ENCODE measurements at regions not wholly inside any gene's neighbourhood (a gene's known extent, or its start where the extent isn't known, plus 50 kb on each side); places are given as distances from the start of the nearest gene placed in this dataset.
A peak's percentile ranks its signal among the peaks of the same experiment; 100 is the strongest.

DNA sequence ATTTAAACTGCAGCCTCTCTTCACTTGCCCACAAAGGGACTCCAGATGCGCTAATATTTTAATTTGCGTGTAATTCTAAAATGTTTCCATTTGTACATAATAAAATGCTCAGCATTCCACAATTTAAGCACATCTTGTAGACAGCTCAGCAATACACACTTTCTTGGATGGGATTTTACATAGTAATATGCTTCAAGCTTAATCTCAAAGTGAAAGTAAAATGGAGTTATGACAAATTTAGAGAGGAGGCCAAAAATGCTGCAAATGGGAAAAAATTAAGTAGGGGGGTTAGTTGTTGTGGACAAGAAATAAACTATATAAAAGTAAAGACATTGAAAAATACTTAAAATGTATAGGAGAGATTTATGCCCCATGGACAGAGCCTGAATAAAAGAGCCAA is 149.1 kb downstream of the FBXO8 start:
- no peak for DNase-seq
- intact Hi-C loops (cut with DNase I, micrococcal nuclease), result no loop called here
- ATAC-seq, result no peak

GRCh38 chr4:174133551-174133950 is 149.9 kb downstream of the FBXO8 start:
- no peak for ATAC-seq
- no peak for DNase-seq
- intact Hi-C loops (cut with DNase I, micrococcal nuclease), result no loop called here

- no peak for DNase-seq
- intact Hi-C loops (cut with DNase I, micrococcal nuclease), result no loop called here
- no peak for ATAC-seq
These were observed 151.6 kb downstream of the FBXO8 start for GRCh38 chr4:174131901-174132300.

DNA sequence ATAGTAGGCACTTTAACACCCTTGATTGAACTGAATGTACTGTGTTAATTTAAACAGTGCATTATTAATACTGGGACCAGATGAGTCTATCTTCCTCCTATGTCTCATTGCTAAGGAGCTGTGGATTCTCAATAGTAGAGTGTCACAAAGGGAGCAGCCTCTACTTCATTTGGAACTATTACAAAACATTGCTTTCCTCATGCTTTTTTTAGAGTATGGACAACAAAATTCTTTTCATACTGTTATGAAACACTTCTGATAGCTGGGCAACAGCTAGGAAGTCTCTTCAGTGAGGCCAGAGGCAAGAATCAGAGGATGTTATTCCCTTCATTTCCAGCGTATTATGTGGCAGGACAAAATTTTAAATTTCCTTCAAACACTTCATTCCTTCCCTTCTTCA is 160.8 kb downstream of the FBXO8 start:
- DNase-seq (no peak), ATAC-seq (no peak)
- intact Hi-C loops (cut with DNase I, micrococcal nuclease), result no loop called here

DNA sequence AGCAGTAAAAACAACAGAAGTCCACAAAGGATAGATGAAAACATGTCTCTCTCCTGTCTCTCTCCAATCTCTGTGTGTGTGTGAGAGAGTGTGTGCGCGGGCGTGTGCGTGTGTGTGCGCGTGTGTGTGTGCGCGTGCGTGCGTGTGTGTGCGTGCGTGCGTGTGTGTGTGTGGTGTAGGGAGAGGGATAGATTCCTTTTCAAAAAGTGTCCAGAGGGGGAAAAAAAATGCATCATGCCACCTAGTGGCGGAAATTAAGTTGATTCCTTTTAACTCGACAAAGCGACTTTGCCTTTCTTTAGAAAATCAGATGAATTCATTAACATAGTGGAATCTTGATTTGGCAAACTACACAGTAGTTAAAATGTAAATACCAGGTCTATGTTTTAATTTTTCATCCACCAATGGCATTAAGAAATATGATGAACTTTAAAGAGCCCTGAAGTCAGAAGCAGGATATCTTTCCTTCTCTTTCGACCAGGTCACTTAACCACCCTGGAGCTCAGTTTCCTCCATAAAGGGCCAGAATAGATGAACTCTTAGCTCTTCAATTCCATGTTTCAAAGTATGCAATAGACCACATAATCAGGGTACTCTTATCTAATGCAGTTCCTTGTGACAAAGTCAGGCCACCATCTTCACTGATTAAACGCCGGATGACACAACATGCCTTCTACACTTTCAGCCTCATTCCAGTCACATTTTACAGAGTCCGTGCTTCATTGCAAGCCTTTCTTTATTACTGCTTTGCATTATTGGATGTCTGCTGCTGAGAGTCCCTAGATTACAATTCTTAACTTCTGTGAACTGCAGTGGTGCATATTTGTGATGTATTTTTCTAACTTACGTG is 162.8 kb downstream of the FBXO8 start:
- intact Hi-C loops (cut with DNase I, micrococcal nuclease), result no loop called here
- ATAC-seq (peak; percentile 58), DNase-seq (peak in 1 of 2 donors; percentile 29)

DNA sequence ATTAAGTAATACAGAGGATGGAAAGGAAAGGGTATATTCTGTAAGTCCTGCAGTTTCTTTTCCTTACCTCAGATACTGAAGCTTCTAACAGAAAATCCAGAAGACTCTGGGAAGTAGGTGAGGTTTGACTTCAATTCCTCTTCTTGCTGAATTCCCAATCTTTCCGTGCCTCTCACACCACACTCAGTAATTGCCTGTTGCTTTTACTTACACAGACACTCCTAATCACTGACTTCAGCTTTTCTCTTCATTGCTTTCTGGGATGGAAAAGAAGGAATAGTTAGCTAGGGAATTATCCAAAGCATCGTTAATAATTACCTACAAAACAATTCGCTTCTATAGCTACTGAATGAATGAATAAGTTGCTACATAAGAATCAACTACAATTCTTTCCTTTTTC is 163.6 kb downstream of the FBXO8 start:
- no peak for ATAC-seq
- intact Hi-C loops (cut with DNase I, micrococcal nuclease), result no loop called here
- no peak for DNase-seq

- no peak for ATAC-seq
- no peak for DNase-seq
- intact Hi-C loops (cut with DNase I, micrococcal nuclease), result no loop called here
These were observed 164.4 kb downstream of the FBXO8 start for GRCh38 chr4:174119051-174119450.

GRCh38 chr4:174118171-174118570 is 165.3 kb downstream of the FBXO8 start:
- DNase-seq (no peak), ATAC-seq (no peak)
- intact Hi-C loops (cut with DNase I, micrococcal nuclease), result no loop called here

- DNase-seq (no peak), ATAC-seq (no peak)
- intact Hi-C loops (cut with DNase I, micrococcal nuclease), result no loop called here
These were observed 166.0 kb downstream of the FBXO8 start for GRCh38 chr4:174117445-174117844.

GRCh38 chr4:174116021-174116420 is 167.4 kb downstream of the FBXO8 start:
- ATAC-seq, result no peak
- intact Hi-C loops (cut with DNase I, micrococcal nuclease), result no loop called here
- DNase-seq, result no peak

- intact Hi-C loops (cut with DNase I, micrococcal nuclease), result no loop called here
- no peak for DNase-seq
- no peak for ATAC-seq
These were observed 172.0 kb downstream of the FBXO8 start for GRCh38 chr4:174111422-174111821.

- intact Hi-C loops (cut with DNase I, micrococcal nuclease), result no loop called here
- DNase-seq (no peak), ATAC-seq (no peak)
These were observed 173.3 kb downstream of the FBXO8 start for GRCh38 chr4:174110180-174110579.

DNA sequence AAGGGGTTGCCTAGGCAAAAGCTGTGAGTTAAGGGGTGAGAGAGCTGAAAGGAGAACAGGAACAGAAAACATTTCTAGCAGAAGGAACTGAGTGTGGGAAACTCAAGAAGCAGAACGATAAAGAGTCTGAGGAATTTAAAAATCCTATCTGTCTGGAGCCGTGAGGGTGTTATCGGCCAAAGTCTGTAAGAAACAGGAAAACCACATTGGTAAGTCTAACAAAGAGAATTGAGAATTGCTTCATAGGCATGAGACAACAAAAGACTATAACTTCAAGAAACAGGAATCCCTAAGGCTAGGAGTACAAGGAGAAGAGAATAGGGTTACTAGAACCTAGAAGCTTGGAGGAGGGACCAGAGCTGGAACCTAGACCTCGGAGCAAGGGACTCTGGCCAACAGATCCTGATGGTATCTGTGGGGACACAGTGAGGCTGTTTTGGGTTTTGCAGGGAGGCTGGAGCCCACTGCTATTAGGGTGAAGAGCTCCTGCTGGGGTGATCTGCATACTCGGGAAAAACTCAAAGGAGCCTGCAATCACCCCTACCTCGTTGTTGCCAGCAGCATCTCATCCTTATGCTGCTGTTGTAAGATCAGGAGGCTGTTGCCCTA is 175.6 kb downstream of the FBXO8 start:
- intact Hi-C loops (cut with DNase I, micrococcal nuclease), result no loop called here
- ATAC-seq, result no peak
- DNase-seq, result no peak

DNA sequence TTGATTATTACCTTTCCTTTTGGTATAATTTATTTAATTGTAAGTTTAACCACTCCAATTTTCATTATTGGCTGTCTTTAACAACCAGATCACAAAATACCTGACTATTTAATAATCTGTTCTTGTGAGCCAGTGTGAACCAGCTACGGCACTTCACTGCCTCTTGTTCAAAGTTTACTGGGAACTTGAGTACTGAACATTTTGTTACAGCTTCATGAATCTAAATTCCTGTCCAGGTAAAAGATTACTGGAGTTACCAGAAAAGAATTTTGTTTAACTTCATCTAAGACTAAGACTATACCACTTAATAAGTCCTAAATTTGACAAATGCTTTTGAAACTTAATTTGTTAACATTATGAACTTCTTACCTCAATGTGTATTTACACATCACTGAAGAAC is 178.3 kb downstream of the FBXO8 start:
- DNase-seq (no peak), ATAC-seq (no peak)
- intact Hi-C loops (cut with DNase I, micrococcal nuclease), result no loop called here

DNA sequence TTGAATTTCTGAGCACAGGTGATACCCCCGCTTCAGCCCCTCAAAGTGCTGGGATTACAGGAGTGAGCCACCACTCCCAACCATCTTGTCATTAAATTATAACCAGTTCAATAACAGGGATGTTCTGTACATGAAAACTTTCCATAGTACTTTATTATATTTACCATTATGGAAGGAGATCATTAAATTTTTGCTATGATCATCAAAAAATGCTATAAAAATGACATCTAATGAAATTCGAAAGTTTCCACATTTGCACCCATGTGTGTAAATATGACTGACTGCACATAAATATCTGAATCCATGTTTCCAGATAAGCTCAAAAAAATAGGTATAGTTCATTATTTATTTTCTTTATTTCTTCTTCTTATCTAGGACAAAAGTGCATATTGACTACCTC is 182.6 kb downstream of the FBXO8 start:
- no peak for ATAC-seq
- intact Hi-C loops (cut with DNase I, micrococcal nuclease), result no loop called here
- DNase-seq, result no peak

DNA sequence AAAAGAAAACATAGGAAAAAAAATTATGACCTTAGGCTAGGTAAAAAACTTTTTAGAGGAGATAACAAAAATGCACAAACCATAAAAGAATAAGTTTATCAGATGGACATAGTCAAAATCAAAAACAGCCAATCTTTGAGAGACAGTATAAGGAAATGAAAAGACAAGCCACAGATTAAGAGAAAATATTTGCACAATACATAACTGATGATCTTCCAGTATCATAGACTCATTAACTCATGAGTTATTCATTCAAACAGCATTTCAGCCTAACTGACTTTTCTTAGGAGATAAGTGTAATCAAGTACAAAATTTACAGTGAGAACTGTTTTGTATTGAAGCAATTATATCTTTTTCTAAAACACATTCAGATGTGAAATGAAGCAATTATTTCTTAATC is 183.8 kb downstream of the FBXO8 start:
- ATAC-seq (no peak), DNase-seq (no peak)
- intact Hi-C loops (cut with DNase I, micrococcal nuclease), result no loop called here

GRCh38 chr4:174096999-174097398 is 186.5 kb downstream of the FBXO8 start:
- no peak for ATAC-seq
- intact Hi-C loops (cut with DNase I, micrococcal nuclease), result no loop called here
- DNase-seq, result no peak

DNA sequence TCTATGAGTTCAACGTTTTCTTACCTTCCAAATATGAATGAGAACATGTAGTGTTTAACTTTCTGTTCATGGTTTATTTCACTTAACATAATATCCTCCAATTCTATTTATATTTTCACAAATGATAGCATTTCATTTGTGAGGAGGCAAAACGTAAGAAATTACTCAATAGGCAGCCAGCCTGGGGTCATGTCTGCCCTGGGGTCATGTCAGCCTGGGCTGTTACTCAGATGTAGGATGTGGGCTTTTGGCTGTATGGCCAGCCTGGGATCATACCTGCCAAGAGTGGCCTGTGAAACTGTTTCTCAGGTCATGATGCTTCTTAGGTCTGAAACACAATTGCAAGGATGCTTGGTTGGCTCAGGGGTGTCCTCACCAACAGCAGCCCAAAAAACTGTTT is 187.0 kb downstream of the FBXO8 start:
- DNase-seq (no peak), ATAC-seq (no peak)
- intact Hi-C loops (cut with DNase I, micrococcal nuclease), result no loop called here

DNA sequence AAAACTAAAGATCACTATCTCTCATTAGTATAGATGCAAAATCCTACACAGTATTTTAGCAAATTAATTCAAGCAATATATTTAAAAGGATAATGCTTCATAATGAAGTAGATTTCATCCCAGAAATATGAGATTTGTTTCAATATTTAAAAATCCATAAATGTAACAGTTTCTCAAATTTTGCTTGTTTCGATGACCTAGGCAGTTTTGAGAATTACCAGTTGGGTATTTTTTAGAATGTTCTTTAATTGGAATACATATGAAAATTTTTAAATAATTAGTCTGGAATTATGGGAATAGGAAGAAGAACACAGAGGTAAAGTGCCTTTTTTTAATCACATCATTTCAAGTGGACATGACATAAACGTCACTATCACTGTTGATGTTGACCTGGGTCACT is 192.3 kb downstream of the FBXO8 start:
- intact Hi-C loops (cut with DNase I, micrococcal nuclease), result no loop called here
- no peak for DNase-seq
- no peak for ATAC-seq

- intact Hi-C loops (cut with DNase I, micrococcal nuclease), result no loop called here
- DNase-seq, result no peak
- ATAC-seq, result no peak
These were observed 193.8 kb downstream of the FBXO8 start for GRCh38 chr4:174089711-174090110.

- ATAC-seq, result no peak
- intact Hi-C loops (cut with DNase I, micrococcal nuclease), result no loop called here
- no peak for DNase-seq
These were observed 194.7 kb downstream of the FBXO8 start for GRCh38 chr4:174088795-174089194.
